WTC11 (cell line): ENCODE measurements at regions not wholly inside any gene's neighbourhood (a gene's known extent, or its start where the extent isn't known, plus 50 kb on each side); places are given as distances from the start of the nearest gene placed in this dataset.

Experiments
- ATAC-seq: fragments of 200-7000 bp; cut with Tn5 transposase; 2 replicates; pipeline ENCODE4 v1.10.0; 2021; ENCODE audit warnings: mild to moderate bottlenecking, moderate library complexity
- CTCF ChIA-PET: fragments of 300-600 bp; sonication (Branson Sonifier 250); formaldehyde crosslinking; loops from one replicate; lab custom pipeline; 2021; ENCODE audit warnings: antibody characterized with exemption; lab: Charles Lee
- POLR2A ChIA-PET: fragments of 350-600 bp; sonication (Branson Sonifier 250); formaldehyde crosslinking; loops from one replicate; lab custom pipeline; 2021; ENCODE audit warnings: antibody characterized with exemption; lab: Charles Lee
- DNase-seq: peaks from one replicate; pipeline ENCODE4 v3.0.0; 2021; ENCODE audit warnings: low spot score
- H3K27ac Mint-ChIP-seq: 2 replicates; pipeline ENCODE4 v1.8.0; 2021; ENCODE audit warnings: mixed read lengths
- H3K27me3 Mint-ChIP-seq: 2 replicates; pipeline ENCODE4 v1.8.0; 2021; ENCODE audit warnings: low read depth, mild to moderate bottlenecking, moderate library complexity, mixed read lengths
- H3K36me3 Mint-ChIP-seq: 2 replicates; pipeline ENCODE4 v1.8.0; 2021; ENCODE audit warnings: mixed read lengths
- H3K4me1 Mint-ChIP-seq: 2 replicates; pipeline ENCODE4 v1.8.0; 2022; ENCODE audit warnings: mixed read lengths
- H3K4me3 Mint-ChIP-seq: 2 replicates; pipeline ENCODE4 v1.8.0; 2021; ENCODE audit warnings: mild to moderate bottlenecking, moderate library complexity, mixed read lengths
- H3K9me3 Mint-ChIP-seq: 2 replicates; pipeline ENCODE4 v1.8.0; 2021; ENCODE audit warnings: mixed read lengths
- CREB1 ChIP-seq: sonication (generic); formaldehyde crosslinking; IDR thresholded peaks from 2 replicates; pipeline ENCODE4 v1.8.0; 2023; ENCODE audit warnings: mild to moderate bottlenecking, missing genetic modification reagents
- ELF4 ChIP-seq: sonication (generic); formaldehyde crosslinking; IDR thresholded peaks from 2 replicates; pipeline ENCODE4 v1.8.1; 2022; ENCODE audit warnings: low read depth, mild to moderate bottlenecking, moderate library complexity, missing genetic modification reagents
- EMX1 ChIP-seq: fragments of 250-450 bp; sonication (Bioruptor Pico); IDR thresholded peaks from 2 replicates; pipeline ENCODE4 v1.8.0; 2021; ENCODE audit warnings: mild to moderate bottlenecking
- FOXJ3 ChIP-seq: sonication (generic); formaldehyde crosslinking; IDR thresholded peaks from 2 replicates; pipeline ENCODE4 v1.9.0; 2021; ENCODE audit warnings: missing genetic modification reagents, mild to moderate bottlenecking, borderline replicate concordance
- GTF2I ChIP-seq: fragments of 250-450 bp; sonication (Bioruptor Pico); conservative IDR thresholded peaks from 2 replicates; pipeline ENCODE4 v1.4.0; 2021; ENCODE audit warnings: mild to moderate bottlenecking
- JAZF1 ChIP-seq: fragments of 250-450 bp; sonication (Bioruptor Pico); IDR thresholded peaks from 2 replicates; pipeline ENCODE4 v1.9.0; 2021; ENCODE audit warnings: moderate library complexity, mild to moderate bottlenecking, inconsistent platforms
- OVOL2 ChIP-seq: fragments of 250-450 bp; sonication (Bioruptor Pico); IDR thresholded peaks from 2 replicates; pipeline ENCODE4 v1.9.0; 2021; ENCODE audit warnings: mild to moderate bottlenecking, borderline replicate concordance
- TF ChIP-seq, protein P1 (sequence below): fragments of 250-450 bp; sonication (Bioruptor Pico); IDR thresholded peaks from 2 replicates; pipeline ENCODE4 v2.1.2; 2022; ENCODE audit warnings: mild to moderate bottlenecking, moderate library complexity
- TF ChIP-seq, protein P2 (sequence below): sonication (generic); formaldehyde crosslinking; IDR thresholded peaks from 2 replicates; pipeline ENCODE4 v1.8.1; 2023; ENCODE audit warnings: mild to moderate bottlenecking, missing genetic modification reagents, borderline replicate concordance
- TF ChIP-seq, protein P3 (sequence below): sonication (generic); formaldehyde crosslinking; IDR thresholded peaks from 2 replicates; pipeline ENCODE4 v1.8.0; 2022; ENCODE audit warnings: mild to moderate bottlenecking, missing genetic modification reagents
- TF ChIP-seq, protein P4 (sequence below): sonication (generic); formaldehyde crosslinking; IDR thresholded peaks from 2 replicates; pipeline ENCODE4 v1.8.0; 2022; ENCODE audit warnings: missing genetic modification reagents
- TF ChIP-seq, protein P5 (sequence below): sonication (generic); formaldehyde crosslinking; IDR thresholded peaks from 2 replicates; pipeline ENCODE4 v1.8.0; 2023; ENCODE audit warnings: missing genetic modification reagents
- TF ChIP-seq, protein P6 (sequence below): sonication (generic); formaldehyde crosslinking; IDR thresholded peaks from 2 replicates; pipeline ENCODE4 v1.8.1; 2023; ENCODE audit warnings: mild to moderate bottlenecking, missing genetic modification reagents, moderate library complexity
- TF ChIP-seq, protein P7 (sequence below): fragments of 250-450 bp; sonication (Bioruptor Pico); IDR thresholded peaks from 2 replicates; pipeline ENCODE4 v1.9.0; 2021; ENCODE audit warnings: mild to moderate bottlenecking
- TF ChIP-seq, protein P8 (sequence below): sonication (generic); formaldehyde crosslinking; IDR thresholded peaks from 2 replicates; pipeline ENCODE4 v1.8.1; 2023; ENCODE audit warnings: mild to moderate bottlenecking, missing genetic modification reagents, moderate library complexity

DNA sequence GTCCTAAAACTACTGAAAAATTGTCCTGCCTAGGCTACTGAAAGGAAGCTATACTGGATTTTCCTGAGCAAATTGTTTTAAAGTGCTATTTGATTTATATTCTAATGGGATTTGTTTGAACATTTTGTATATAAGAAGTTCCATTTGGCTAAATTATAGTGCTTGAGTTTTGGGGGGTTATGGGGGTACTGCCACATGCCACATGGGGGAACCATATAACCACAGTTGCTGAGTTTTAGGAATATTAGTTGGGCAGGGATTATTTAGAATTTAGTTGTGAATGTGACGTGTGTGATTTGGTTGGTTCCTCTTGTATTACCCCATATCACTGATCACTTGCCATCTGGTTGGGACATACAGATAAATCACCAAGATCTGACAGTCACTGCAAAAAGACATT, 224.5 kb upstream of the TAPT1 start:
- H3K36me3 Mint-ChIP-seq = no peaks in the 10 kb centered on the region
- CTCF ChIA-PET = interaction anchor here (0.7 kb wide), 2 partner anchors 163 to 172 kb away, joined by 3 to 4 read pairs; no protein-coding TSS in a partner anchor
- peaks cover 3% of the 10 kb centered on the region; the same call in 1 of the 2 replicates for H3K4me1 Mint-ChIP-seq
- DNase-seq (no peak), ATAC-seq (no peak)
- no peak overlapping the region for H3K27ac Mint-ChIP-seq
- TF ChIP-seq, protein P1, sequence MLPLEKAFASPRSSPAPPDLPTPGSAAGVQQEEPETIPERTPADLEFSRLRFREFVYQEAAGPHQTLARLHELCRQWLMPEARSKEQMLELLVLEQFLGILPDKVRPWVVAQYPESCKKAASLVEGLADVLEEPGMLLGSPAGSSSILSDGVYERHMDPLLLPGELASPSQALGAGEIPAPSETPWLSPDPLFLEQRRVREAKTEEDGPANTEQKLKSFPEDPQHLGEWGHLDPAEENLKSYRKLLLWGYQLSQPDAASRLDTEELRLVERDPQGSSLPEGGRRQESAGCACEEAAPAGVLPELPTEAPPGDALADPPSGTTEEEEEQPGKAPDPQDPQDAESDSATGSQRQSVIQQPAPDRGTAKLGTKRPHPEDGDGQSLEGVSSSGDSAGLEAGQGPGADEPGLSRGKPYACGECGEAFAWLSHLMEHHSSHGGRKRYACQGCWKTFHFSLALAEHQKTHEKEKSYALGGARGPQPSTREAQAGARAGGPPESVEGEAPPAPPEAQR (CRISPR knock-in tag) = no peak
- TF ChIP-seq EMX1 (CRISPR knock-in tag) (no peak), FOXJ3 (CRISPR knock-in tag) (no peak), JAZF1 (CRISPR knock-in tag) (no peak), ELF4 (CRISPR knock-in tag) (no peak), CREB1 (CRISPR knock-in tag) (no peak), GTF2I (CRISPR knock-in tag) (no peak), OVOL2 (CRISPR knock-in tag) (no peak)
- TF ChIP-seq, protein P2, sequence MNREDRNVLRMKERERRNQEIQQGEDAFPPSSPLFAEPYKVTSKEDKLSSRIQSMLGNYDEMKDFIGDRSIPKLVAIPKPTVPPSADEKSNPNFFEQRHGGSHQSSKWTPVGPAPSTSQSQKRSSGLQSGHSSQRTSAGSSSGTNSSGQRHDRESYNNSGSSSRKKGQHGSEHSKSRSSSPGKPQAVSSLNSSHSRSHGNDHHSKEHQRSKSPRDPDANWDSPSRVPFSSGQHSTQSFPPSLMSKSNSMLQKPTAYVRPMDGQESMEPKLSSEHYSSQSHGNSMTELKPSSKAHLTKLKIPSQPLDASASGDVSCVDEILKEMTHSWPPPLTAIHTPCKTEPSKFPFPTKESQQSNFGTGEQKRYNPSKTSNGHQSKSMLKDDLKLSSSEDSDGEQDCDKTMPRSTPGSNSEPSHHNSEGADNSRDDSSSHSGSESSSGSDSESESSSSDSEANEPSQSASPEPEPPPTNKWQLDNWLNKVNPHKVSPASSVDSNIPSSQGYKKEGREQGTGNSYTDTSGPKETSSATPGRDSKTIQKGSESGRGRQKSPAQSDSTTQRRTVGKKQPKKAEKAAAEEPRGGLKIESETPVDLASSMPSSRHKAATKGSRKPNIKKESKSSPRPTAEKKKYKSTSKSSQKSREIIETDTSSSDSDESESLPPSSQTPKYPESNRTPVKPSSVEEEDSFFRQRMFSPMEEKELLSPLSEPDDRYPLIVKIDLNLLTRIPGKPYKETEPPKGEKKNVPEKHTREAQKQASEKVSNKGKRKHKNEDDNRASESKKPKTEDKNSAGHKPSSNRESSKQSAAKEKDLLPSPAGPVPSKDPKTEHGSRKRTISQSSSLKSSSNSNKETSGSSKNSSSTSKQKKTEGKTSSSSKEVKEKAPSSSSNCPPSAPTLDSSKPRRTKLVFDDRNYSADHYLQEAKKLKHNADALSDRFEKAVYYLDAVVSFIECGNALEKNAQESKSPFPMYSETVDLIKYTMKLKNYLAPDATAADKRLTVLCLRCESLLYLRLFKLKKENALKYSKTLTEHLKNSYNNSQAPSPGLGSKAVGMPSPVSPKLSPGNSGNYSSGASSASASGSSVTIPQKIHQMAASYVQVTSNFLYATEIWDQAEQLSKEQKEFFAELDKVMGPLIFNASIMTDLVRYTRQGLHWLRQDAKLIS (CRISPR knock-in tag) = no peak
- TF ChIP-seq, protein P3, sequence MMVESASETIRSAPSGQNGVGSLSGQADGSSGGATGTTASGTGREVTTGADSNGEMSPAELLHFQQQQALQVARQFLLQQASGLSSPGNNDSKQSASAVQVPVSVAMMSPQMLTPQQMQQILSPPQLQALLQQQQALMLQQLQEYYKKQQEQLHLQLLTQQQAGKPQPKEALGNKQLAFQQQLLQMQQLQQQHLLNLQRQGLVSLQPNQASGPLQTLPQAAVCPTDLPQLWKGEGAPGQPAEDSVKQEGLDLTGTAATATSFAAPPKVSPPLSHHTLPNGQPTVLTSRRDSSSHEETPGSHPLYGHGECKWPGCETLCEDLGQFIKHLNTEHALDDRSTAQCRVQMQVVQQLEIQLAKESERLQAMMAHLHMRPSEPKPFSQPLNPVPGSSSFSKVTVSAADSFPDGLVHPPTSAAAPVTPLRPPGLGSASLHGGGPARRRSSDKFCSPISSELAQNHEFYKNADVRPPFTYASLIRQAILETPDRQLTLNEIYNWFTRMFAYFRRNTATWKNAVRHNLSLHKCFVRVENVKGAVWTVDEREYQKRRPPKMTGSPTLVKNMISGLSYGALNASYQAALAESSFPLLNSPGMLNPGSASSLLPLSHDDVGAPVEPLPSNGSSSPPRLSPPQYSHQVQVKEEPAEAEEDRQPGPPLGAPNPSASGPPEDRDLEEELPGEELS = no peak
- TF ChIP-seq, protein P4, sequence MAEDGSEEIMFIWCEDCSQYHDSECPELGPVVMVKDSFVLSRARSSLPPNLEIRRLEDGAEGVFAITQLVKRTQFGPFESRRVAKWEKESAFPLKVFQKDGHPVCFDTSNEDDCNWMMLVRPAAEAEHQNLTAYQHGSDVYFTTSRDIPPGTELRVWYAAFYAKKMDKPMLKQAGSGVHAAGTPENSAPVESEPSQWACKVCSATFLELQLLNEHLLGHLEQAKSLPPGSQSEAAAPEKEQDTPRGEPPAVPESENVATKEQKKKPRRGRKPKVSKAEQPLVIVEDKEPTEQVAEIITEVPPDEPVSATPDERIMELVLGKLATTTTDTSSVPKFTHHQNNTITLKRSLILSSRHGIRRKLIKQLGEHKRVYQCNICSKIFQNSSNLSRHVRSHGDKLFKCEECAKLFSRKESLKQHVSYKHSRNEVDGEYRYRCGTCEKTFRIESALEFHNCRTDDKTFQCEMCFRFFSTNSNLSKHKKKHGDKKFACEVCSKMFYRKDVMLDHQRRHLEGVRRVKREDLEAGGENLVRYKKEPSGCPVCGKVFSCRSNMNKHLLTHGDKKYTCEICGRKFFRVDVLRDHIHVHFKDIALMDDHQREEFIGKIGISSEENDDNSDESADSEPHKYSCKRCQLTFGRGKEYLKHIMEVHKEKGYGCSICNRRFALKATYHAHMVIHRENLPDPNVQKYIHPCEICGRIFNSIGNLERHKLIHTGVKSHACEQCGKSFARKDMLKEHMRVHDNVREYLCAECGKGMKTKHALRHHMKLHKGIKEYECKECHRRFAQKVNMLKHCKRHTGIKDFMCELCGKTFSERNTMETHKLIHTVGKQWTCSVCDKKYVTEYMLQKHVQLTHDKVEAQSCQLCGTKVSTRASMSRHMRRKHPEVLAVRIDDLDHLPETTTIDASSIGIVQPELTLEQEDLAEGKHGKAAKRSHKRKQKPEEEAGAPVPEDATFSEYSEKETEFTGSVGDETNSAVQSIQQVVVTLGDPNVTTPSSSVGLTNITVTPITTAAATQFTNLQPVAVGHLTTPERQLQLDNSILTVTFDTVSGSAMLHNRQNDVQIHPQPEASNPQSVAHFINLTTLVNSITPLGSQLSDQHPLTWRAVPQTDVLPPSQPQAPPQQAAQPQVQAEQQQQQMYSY = no peak
- TF ChIP-seq, protein P5, sequence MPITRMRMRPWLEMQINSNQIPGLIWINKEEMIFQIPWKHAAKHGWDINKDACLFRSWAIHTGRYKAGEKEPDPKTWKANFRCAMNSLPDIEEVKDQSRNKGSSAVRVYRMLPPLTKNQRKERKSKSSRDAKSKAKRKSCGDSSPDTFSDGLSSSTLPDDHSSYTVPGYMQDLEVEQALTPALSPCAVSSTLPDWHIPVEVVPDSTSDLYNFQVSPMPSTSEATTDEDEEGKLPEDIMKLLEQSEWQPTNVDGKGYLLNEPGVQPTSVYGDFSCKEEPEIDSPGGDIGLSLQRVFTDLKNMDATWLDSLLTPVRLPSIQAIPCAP (CRISPR knock-in tag) = no peak
- TF ChIP-seq, protein P6, sequence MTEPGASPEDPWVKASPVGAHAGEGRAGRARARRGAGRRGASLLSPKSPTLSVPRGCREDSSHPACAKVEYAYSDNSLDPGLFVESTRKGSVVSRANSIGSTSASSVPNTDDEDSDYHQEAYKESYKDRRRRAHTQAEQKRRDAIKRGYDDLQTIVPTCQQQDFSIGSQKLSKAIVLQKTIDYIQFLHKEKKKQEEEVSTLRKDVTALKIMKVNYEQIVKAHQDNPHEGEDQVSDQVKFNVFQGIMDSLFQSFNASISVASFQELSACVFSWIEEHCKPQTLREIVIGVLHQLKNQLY = no peak
- TF ChIP-seq, protein P7, sequence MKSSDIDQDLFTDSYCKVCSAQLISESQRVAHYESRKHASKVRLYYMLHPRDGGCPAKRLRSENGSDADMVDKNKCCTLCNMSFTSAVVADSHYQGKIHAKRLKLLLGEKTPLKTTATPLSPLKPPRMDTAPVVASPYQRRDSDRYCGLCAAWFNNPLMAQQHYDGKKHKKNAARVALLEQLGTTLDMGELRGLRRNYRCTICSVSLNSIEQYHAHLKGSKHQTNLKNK = no peak
- TF ChIP-seq, protein P8, sequence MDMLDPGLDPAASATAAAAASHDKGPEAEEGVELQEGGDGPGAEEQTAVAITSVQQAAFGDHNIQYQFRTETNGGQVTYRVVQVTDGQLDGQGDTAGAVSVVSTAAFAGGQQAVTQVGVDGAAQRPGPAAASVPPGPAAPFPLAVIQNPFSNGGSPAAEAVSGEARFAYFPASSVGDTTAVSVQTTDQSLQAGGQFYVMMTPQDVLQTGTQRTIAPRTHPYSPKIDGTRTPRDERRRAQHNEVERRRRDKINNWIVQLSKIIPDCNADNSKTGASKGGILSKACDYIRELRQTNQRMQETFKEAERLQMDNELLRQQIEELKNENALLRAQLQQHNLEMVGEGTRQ = no peak
- POLR2A ChIA-PET = no interaction called here
- H3K9me3 Mint-ChIP-seq = no peaks in the 10 kb centered on the region
- peaks cover 91% of the 10 kb centered on the region for H3K27me3 Mint-ChIP-seq
- no peak overlapping the region for H3K4me3 Mint-ChIP-seq
